ENCODE measurements at regions not wholly inside any gene's neighbourhood (a gene's known extent, or its start where the extent isn't known, plus 50 kb on each side); places are given as distances from the start of the nearest gene placed in this dataset.

DNA sequence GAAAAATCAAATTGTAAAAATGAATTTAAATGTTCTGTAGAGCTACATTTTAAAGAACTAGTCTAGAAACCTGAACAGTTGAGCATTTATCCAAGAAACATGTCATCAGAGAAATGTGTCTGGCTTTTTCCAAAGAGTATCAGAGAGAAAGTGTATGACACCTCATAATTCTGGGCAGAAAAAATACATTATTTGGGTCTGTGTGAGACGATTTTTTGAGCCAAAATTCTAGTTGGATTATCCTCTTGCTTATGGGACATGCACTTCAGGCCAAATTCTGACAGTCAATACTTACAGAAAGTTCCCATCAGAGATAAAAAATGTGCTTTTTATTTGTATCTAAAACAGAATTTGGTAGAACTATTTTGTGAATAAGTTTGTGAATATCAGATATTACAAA is 1242.7 kb downstream of the EPHA7 start:
- Mint-ChIP-seq H3K36me3 (no peaks in the 10 kb centered on the region), H3K4me1 (no peaks in the 10 kb centered on the region), H3K27me3 (no peaks in the 10 kb centered on the region), H3K27ac (no peak overlapping the region), H3K4me3 (no peak overlapping the region), H3K9me3 (ENCODE audit: low read depth) (no peaks in the 10 kb centered on the region)
- ATAC-seq (no peak), DNase-seq (no peak)
- CTCF ChIA-PET = no interaction called here

DNA sequence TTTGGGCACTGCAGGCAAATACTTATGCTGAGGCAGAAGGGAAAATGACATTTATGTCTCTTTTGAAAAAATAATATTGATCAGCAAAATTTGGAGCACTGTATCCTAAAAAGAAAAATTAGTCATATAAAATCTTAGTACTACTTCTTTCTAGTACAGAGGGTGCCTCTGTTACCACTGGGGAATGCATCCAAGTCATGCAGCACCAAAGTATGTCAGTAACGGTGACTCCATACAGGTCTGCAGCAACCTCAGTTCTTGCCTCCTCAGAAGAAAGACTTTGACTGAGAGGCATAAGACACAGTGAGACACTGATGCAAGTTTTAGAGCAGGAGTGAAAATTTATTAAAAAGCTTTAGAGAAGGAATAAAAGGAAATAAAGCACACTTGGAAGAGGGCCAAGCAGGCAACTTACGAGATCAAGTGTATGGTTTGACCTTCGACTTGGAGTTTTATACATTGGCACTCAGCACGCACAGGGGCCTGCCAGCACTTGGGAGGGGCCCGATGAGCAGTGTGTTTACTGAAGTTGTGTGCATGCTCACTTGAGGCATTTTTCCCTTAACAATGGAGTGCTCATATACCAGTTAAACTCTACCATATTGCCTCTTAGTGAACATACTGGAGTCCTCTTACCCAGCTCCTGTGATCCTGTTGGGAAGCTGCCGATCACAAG is 1244.8 kb downstream of the EPHA7 start:
- CTCF ChIA-PET = no interaction called here
- Mint-ChIP-seq H3K4me3 (no peak overlapping the region), H3K4me1 (no peaks in the 10 kb centered on the region), H3K27ac (no peak overlapping the region), H3K36me3 (no peaks in the 10 kb centered on the region), H3K27me3 (no peaks in the 10 kb centered on the region), H3K9me3 (ENCODE audit: low read depth) (no peaks in the 10 kb centered on the region)
- ATAC-seq (no peak), DNase-seq (no peak)

DNA sequence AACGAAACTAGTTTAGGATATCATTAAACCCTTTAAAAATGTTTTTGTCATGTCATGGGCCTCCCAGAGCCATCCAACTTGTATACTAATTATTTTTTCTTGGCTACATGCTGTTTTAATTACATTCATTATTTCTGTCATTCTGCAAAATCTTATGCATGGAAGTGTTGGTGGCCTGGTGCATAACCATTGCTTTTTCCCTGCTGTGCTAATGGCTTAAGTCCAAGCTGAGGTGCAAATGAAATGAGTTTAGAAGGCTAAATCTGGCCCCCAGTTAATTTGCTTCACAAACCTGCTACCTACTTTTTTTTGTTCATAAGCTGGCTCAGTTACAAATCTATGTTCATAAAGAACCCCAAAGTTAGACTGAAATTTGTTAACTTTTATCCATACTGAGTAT is 1249.9 kb downstream of the EPHA7 start:
- no peak overlapping the region for H3K27ac Mint-ChIP-seq
- no peaks in the 10 kb centered on the region for H3K4me1 Mint-ChIP-seq
- CTCF ChIA-PET = no interaction called here
- no peak for DNase-seq
- no peak overlapping the region for H3K4me3 Mint-ChIP-seq
- H3K9me3 Mint-ChIP-seq (ENCODE audit: low read depth) = no peaks in the 10 kb centered on the region
- H3K27me3 Mint-ChIP-seq = no peaks in the 10 kb centered on the region
- ATAC-seq = no peak
- H3K36me3 Mint-ChIP-seq = no peaks in the 10 kb centered on the region

DNA sequence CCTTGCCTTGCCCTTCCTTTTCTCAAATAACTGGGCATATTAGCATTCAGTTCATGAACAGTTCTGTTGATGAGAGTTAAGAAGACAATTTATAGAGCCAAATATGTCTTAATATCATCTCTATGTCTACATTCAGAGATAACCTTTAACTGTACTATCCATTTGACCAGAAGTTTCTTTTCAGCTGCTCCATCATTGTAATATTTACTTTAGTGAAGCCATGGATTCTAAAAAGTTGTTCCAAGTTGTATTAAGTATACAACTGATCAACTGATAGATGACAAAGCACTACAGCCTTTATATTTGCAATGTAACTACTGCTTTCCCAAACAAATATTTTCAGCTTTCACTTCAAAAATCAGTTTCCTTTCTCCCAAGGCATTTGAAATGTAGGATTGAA is 1252.7 kb downstream of the EPHA7 start:
- no peaks in the 10 kb centered on the region for H3K36me3 Mint-ChIP-seq
- no peaks in the 10 kb centered on the region for H3K9me3 Mint-ChIP-seq (ENCODE audit: low read depth)
- no peaks in the 10 kb centered on the region for H3K27me3 Mint-ChIP-seq
- no peaks in the 10 kb centered on the region for H3K4me1 Mint-ChIP-seq
- no peak for ATAC-seq
- no peak overlapping the region for H3K4me3 Mint-ChIP-seq
- CTCF ChIA-PET = no interaction called here
- H3K27ac Mint-ChIP-seq = no peak overlapping the region
- no peak for DNase-seq

DNA sequence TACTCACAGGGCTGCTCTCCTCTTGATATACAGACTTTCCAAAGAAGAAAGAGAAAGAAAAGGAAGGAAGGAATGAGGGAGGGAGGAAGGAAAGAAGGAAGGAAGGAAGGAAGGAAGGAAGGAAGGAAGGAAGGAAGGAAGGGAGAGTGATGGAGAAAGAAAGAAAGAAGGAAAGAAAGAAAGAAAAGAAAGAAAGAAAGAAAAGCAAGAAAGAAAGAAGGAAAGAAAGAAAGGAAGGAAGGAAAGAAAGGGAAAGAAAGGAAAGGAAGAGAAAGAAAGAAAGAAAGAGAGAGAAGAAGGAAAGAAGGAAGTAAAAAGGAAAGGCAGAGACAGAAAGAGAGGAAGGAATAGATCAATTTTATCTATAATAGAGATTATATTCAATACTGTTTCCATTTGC is 1257.4 kb downstream of the EPHA7 start:
- CTCF ChIA-PET = no interaction called here
- no peak overlapping the region for H3K4me3 Mint-ChIP-seq
- no peaks in the 10 kb centered on the region for H3K4me1 Mint-ChIP-seq
- DNase-seq (no peak), ATAC-seq (no peak)
- peaks cover 5% of the 10 kb centered on the region for H3K9me3 Mint-ChIP-seq (ENCODE audit: low read depth)
- H3K36me3 Mint-ChIP-seq = no peaks in the 10 kb centered on the region
- H3K27me3 Mint-ChIP-seq = no peaks in the 10 kb centered on the region
- no peak overlapping the region for H3K27ac Mint-ChIP-seq

DNA sequence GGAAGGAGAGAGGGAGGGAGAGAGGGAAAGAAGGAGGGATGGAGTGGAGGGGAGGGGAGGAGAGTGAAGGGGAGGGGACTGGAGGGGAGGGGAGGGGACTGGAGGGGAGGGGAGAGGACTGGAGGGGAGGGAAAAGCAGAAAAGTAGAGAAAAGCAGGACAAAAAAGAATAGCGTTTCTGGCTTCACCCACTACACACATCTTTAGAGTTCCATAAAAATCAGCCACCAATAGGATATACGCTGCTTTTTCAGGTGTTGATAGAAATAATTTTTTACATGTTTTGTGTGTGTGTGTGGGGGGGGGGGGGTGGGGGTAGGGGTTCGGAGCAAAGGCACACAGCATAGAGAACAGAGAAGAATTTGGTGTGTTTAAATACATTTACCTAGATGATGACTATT is 1259.1 kb downstream of the EPHA7 start:
- CTCF ChIA-PET = no interaction called here
- Mint-ChIP-seq H3K4me1 (no peaks in the 10 kb centered on the region), H3K36me3 (no peaks in the 10 kb centered on the region), H3K27me3 (no peaks in the 10 kb centered on the region), H3K9me3 (ENCODE audit: low read depth) (peaks cover 9% of the 10 kb centered on the region), H3K4me3 (no peak overlapping the region), H3K27ac (no peak overlapping the region)
- ATAC-seq = no peak
- DNase-seq = no peak

DNA sequence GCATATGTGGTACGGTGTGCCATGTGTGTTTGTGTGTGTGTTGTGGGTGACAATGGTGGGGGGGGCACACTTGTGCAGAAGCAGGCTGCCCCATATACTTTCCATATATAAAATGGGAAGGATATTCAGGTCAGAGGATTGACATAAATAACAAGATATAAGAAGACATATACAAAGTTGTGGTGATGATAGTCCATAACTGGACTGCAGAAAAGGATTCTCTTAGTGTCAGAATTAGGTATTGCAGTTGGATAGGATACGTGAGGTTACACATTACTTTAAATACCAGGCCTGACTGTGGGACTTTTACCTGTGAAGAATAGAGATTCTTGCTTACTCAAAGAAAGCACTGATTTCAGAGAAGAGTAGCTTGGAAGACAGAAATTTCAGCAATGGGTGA is 1260.3 kb downstream of the EPHA7 start:
- no peak overlapping the region for H3K27ac Mint-ChIP-seq
- H3K4me3 Mint-ChIP-seq = no peak overlapping the region
- ATAC-seq = no peak

DNA sequence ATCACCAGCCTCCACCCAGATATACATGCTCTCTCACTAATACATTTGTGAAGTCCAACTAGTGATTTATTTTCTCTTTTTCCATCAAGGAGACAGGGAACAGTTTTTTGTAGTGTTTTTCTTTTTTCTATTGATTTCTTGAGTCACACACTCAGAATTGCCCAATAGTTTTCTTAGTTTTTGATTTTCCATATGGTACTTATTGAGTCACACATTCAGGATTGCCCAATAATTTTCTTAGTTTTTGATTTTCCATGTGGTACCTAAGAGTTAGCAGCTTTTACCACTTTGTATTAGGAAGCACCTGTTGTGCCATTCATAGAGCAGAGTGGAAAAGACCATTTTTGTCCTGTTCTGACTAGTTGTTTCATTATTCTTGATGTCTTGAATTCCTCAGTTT is 1268.8 kb downstream of the EPHA7 start:
- ATAC-seq = no peak
- H3K9me3 Mint-ChIP-seq (ENCODE audit: low read depth) = no peaks in the 10 kb centered on the region
- no peaks in the 10 kb centered on the region for H3K36me3 Mint-ChIP-seq
- CTCF ChIA-PET = no interaction called here
- DNase-seq = no peak
- H3K27me3 Mint-ChIP-seq = no peaks in the 10 kb centered on the region
- no peak overlapping the region for H3K27ac Mint-ChIP-seq
- H3K4me1 Mint-ChIP-seq = no peaks in the 10 kb centered on the region
- no peak overlapping the region for H3K4me3 Mint-ChIP-seq

More for the DNA sequence above, 1260.3 kb downstream of the EPHA7 start:
- CTCF ChIA-PET = no interaction called here
- H3K9me3 Mint-ChIP-seq (ENCODE audit: low read depth) = peaks cover 9% of the 10 kb centered on the region
- H3K4me1 Mint-ChIP-seq = no peaks in the 10 kb centered on the region
- H3K27me3 Mint-ChIP-seq = no peaks in the 10 kb centered on the region
- no peak for DNase-seq
- H3K36me3 Mint-ChIP-seq = no peaks in the 10 kb centered on the region

DNA sequence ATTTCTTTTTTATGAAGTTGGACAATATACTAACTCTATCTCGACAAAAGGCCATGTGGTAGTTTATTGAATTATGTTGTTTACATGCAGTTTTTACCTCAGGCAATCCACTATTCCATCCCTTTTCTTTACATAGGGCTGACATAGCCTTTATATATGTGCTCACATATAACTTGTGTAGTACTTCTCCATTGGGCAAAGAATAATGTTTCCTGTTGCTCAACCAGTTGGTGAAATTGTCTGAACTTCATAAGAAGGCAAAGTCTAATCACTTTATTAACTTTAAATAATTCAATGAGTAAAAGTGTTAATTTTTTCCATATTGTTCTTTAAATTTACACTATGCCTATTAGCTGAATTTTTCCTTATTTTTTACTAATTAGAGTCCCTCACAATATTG is 1272.1 kb downstream of the EPHA7 start:
- DNase-seq (no peak), ATAC-seq (no peak)
- CTCF ChIA-PET = no interaction called here
- no peaks in the 10 kb centered on the region for H3K27me3 Mint-ChIP-seq
- H3K27ac Mint-ChIP-seq = no peak overlapping the region
- H3K36me3 Mint-ChIP-seq = no peaks in the 10 kb centered on the region
- H3K4me3 Mint-ChIP-seq = no peak overlapping the region
- H3K4me1 Mint-ChIP-seq = no peaks in the 10 kb centered on the region
- H3K9me3 Mint-ChIP-seq (ENCODE audit: low read depth) = no peaks in the 10 kb centered on the region

DNA sequence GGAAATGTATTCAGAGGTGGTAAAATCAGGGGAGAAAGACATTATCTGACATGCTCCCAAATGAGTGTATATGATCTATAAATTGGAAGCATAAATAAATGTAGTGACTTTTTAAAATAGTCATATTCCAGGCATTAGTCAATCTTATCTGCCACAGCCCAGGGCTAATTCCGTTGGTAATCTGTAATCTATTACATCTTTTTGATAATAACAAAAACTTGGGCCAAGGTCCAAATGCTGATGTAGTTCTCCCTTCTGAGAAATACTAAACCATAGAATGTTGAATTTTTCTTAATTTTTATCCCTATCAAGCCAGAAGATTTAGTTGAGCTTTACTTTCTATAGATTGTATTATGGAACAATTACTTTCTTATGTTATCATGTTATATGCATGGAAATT is 1279.8 kb downstream of the EPHA7 start:
- Mint-ChIP-seq H3K27me3 (no peaks in the 10 kb centered on the region), H3K4me1 (no peaks in the 10 kb centered on the region)
- ATAC-seq = no peak

DNA sequence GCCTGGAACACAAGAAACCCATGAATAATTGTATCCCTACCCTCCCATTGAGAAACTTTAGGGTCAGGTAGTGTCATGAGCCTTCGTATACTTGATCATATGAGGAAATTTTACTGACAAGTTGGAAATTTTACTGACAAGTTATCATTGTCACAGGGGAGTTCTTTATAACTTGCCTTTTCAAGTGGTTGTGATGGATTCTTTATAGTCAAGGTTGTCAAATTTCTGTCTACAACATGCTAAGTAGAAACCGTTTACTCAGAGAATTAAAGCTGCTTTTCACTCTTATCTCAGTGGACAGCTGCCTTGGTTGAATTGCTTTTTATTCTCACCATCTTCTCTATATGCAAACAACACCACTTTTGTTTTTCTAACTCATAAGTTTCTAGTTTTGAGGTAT is 1286.4 kb downstream of the EPHA7 start:
- no peak for DNase-seq
- CTCF ChIA-PET = no interaction called here
- ATAC-seq = no peak
- no peaks in the 10 kb centered on the region for H3K36me3 Mint-ChIP-seq
- H3K27me3 Mint-ChIP-seq = no peaks in the 10 kb centered on the region
- no peak overlapping the region for H3K4me3 Mint-ChIP-seq
- H3K27ac Mint-ChIP-seq = no peak overlapping the region
- H3K4me1 Mint-ChIP-seq = no peaks in the 10 kb centered on the region
- peaks cover 9% of the 10 kb centered on the region for H3K9me3 Mint-ChIP-seq (ENCODE audit: low read depth)

More for the DNA sequence above, 1279.8 kb downstream of the EPHA7 start:
- DNase-seq = no peak
- Mint-ChIP-seq H3K27ac (no peak overlapping the region), H3K4me3 (no peak overlapping the region), H3K36me3 (no peaks in the 10 kb centered on the region), H3K9me3 (ENCODE audit: low read depth) (peaks cover 7% of the 10 kb centered on the region)
- CTCF ChIA-PET = no interaction called here

DNA sequence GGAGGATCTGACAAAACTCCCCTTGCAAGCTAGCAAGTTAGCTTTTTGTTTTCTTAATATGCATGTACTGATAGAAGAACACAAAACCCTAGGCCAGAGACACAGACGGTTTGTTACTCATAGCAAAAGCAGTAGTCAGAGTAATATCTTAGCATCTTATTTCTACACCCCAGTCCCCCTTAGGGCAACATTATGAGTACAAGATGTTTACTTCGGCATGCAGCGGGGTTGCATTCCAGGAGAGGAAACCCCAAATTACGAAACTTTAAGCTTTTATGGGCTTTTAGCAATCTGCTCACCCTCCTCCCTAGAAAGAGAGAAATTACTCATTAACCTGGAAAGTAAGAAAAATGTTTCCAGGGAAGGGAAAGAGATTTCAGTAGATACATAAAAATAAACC is 1286.9 kb downstream of the EPHA7 start:
- Mint-ChIP-seq H3K4me1 (no peaks in the 10 kb centered on the region), H3K27ac (no peak overlapping the region), H3K36me3 (no peaks in the 10 kb centered on the region), H3K27me3 (no peaks in the 10 kb centered on the region), H3K4me3 (no peak overlapping the region), H3K9me3 (ENCODE audit: low read depth) (peaks cover 9% of the 10 kb centered on the region)
- ATAC-seq (no peak), DNase-seq (no peak)
- CTCF ChIA-PET = no interaction called here

DNA sequence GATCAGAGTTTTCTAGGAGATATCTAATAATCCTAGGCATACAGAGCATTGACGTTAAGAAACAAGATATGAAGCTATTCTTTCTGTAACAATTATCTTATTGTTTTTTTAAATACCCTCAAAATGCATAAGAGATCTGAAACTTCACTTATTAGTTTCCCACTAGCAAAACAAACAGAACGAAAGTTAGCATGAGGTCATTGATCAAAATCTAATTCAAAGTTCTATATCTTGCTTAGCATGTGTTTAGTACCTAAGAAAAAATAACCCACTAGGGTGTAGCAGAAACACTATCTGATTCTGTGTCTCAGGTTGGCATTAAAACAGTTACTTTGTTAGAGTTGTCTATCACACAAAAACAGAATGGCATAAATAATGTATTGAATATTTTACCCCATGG is 1288.4 kb downstream of the EPHA7 start:
- no peak overlapping the region for H3K27ac Mint-ChIP-seq
- no peaks in the 10 kb centered on the region for H3K27me3 Mint-ChIP-seq
- no peak overlapping the region for H3K4me3 Mint-ChIP-seq
- no peaks in the 10 kb centered on the region for H3K36me3 Mint-ChIP-seq
- CTCF ChIA-PET = no interaction called here
- no peaks in the 10 kb centered on the region for H3K4me1 Mint-ChIP-seq
- peaks cover 7% of the 10 kb centered on the region for H3K9me3 Mint-ChIP-seq (ENCODE audit: low read depth)
- ATAC-seq = no peak
- DNase-seq = no peak

DNA sequence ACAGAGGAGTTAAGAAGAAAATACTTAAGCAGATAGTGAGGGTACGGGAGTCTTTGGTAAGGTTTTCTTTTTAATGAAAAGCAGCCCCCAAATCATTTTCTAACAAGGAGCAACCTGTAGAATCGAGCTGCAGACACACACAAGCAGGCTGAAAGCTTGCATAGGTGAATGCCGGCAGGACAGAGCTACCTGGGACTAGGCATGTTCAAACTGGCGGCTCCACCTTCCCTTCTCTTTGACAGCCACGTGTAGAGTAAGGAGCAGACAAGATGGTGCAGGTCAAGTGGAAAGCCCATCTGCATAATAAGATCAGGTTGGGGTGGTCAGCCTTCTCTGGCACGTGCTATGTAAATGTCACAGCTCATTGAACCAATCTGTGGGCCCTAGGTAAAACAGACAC is 1292.4 kb downstream of the EPHA7 start:
- no peak for ATAC-seq
- no peaks in the 10 kb centered on the region for H3K36me3 Mint-ChIP-seq
- H3K27me3 Mint-ChIP-seq = no peaks in the 10 kb centered on the region
- H3K4me3 Mint-ChIP-seq = no peak overlapping the region
- H3K4me1 Mint-ChIP-seq = no peaks in the 10 kb centered on the region
- DNase-seq = no peak
- H3K9me3 Mint-ChIP-seq (ENCODE audit: low read depth) = peaks cover 2% of the 10 kb centered on the region
- no peak overlapping the region for H3K27ac Mint-ChIP-seq
- CTCF ChIA-PET = no interaction called here

DNA sequence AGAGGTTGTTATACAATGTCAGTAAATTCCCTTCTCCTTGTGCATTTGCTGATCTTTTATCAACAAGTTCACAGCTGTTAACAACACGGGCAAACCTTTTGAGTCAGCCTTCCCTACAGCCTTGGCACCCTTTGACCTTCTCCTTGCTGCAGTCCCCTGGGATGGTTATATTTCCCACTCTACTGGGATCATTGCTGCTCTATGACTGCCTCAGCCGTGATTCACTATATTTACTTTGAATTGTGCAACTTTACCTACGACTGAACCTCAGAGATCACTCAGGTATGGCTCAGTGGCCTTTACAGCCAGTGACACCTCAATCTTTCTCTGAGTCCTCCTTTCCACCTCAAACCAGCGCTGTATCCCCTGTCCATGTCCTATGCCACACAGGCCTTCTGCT is 1293.3 kb downstream of the EPHA7 start:
- DNase-seq (no peak), ATAC-seq (no peak)
- no peak overlapping the region for H3K4me3 Mint-ChIP-seq
- H3K27me3 Mint-ChIP-seq = no peaks in the 10 kb centered on the region
- no peaks in the 10 kb centered on the region for H3K36me3 Mint-ChIP-seq
- CTCF ChIA-PET = no interaction called here
- no peaks in the 10 kb centered on the region for H3K9me3 Mint-ChIP-seq (ENCODE audit: low read depth)
- H3K4me1 Mint-ChIP-seq = no peaks in the 10 kb centered on the region
- H3K27ac Mint-ChIP-seq = no peak overlapping the region
